ENCODE measurements at regions not wholly inside any gene's neighbourhood (a gene's known extent, or its start where the extent isn't known, plus 50 kb on each side); places are given as distances from the start of the nearest gene placed in this dataset.

DNA sequence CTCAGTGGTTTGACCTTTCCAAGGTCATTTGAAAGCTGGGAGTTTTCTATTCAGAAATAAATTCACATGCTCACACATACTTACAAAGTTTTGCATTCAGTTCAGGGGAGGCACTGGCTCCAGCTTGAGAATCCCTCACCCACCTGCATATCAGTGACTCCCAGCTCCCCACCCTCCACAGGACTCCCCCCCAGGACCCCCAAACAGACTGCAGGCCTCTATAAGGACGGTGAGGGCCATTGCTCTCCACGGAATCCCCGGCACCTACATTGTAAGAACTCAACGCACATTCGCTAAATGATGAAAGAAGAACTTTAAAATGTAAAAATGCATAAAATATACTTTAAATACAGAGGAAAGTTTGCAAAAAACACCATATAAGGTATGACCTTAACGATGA, 97.2 kb upstream of the TEX51 start:
- TF ChIP-seq, protein P1, sequence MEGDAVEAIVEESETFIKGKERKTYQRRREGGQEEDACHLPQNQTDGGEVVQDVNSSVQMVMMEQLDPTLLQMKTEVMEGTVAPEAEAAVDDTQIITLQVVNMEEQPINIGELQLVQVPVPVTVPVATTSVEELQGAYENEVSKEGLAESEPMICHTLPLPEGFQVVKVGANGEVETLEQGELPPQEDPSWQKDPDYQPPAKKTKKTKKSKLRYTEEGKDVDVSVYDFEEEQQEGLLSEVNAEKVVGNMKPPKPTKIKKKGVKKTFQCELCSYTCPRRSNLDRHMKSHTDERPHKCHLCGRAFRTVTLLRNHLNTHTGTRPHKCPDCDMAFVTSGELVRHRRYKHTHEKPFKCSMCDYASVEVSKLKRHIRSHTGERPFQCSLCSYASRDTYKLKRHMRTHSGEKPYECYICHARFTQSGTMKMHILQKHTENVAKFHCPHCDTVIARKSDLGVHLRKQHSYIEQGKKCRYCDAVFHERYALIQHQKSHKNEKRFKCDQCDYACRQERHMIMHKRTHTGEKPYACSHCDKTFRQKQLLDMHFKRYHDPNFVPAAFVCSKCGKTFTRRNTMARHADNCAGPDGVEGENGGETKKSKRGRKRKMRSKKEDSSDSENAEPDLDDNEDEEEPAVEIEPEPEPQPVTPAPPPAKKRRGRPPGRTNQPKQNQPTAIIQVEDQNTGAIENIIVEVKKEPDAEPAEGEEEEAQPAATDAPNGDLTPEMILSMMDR (IDR thresholded peaks at IDR 0.05 in 8 of 11, conservative IDR thresholded peaks at IDR 0.05 in 3 of 11), result no peak
- no peak for TF ChIP-seq POLR2A (IDR thresholded peaks at IDR 0.05)
